HEK293T (cell line): ENCODE measurements at regions not wholly inside any gene's neighbourhood (a gene's known extent, or its start where the extent isn't known, plus 50 kb on each side); places are given as distances from the start of the nearest gene placed in this dataset.

Experiments
- BHLHE40 ChIP-seq: fragments of 450-650 bp; IDR thresholded peaks from 2 replicates; pipeline ENCODE4 v1.6.1; 2016; ENCODE audit warnings: mild to moderate bottlenecking, moderate library complexity, borderline replicate concordance
- FOXA1 ChIP-seq: fragments of 450-650 bp; IDR thresholded peaks from 2 replicates; pipeline ENCODE4 v1.6.1; 2016; ENCODE audit warnings: mild to moderate bottlenecking
- FOXM1 ChIP-seq: fragments of 450-650 bp; IDR thresholded peaks from 2 replicates; pipeline ENCODE4 v1.6.1; 2017; ENCODE audit warnings: mild to moderate bottlenecking, borderline replicate concordance
- NFRKB ChIP-seq: fragments of 450-650 bp; IDR thresholded peaks from 2 replicates; pipeline ENCODE4 v1.6.1; 2016; ENCODE audit warnings: mild to moderate bottlenecking, moderate library complexity
- SUZ12 ChIP-seq: fragments of 450-650 bp; IDR thresholded peaks from 2 replicates; pipeline ENCODE4 v1.6.1; 2016; ENCODE audit warnings: mild to moderate bottlenecking

- TF ChIP-seq FOXM1 (no peak), SUZ12 (no peak), NFRKB (no peak), FOXA1 (no peak), BHLHE40 (no peak)
These were observed 426.2 kb upstream of the KLHL1 start for GRCh38 chr13:70534466-70534865.
